AG09309 (cell line): ENCODE measurements at regions not wholly inside any gene's neighbourhood (a gene's known extent, or its start where the extent isn't known, plus 50 kb on each side); places are given as distances from the start of the nearest gene placed in this dataset.

Experiments used
- DNase-seq: peaks from one replicate; pipeline ENCODE4 v3.0.0-alpha.2; 2010; ENCODE audit warnings: low read depth
- H3K4me3 ChIP-seq: 2 replicates; pipeline ENCODE4 v1.5.1; 2011; ENCODE audit warnings: mild to moderate bottlenecking, low read depth, low read length, moderate library complexity; ENCODE audit not compliant: control insufficient read depth
- CTCF ChIP-seq: IDR thresholded peaks from 2 replicates; pipeline ENCODE4 v1.5.1; 2011; ENCODE audit warnings: mild to moderate bottlenecking, low read depth, low read length, inconsistent platforms; ENCODE audit not compliant: insufficient read depth, control insufficient read depth; ENCODE audit errors: missing control alignments

- no peak for TF ChIP-seq CTCF
- no peak for DNase-seq
Measured at GRCh38 chr5:152456815-152457443, 51.9 kb upstream of the NMUR2 start.

GRCh38 chr5:152462021-152462721 is 57.1 kb upstream of the NMUR2 start:
- no peak for DNase-seq

More at GRCh38 chr5:152456815-152457443, 51.9 kb upstream of the NMUR2 start:
- no peak overlapping the region for H3K4me3 ChIP-seq

GRCh38 chr5:152464048-152464447 is 59.0 kb upstream of the NMUR2 start:
- no peak for DNase-seq
- H3K4me3 ChIP-seq: no peak overlapping the region
- TF ChIP-seq CTCF: no peak

More at GRCh38 chr5:152462021-152462721, 57.1 kb upstream of the NMUR2 start:
- no peak overlapping the region for H3K4me3 ChIP-seq
- TF ChIP-seq CTCF: no peak

GRCh38 chr5:152465140-152465539 is 60.1 kb upstream of the NMUR2 start:
- no peak for DNase-seq
- TF ChIP-seq CTCF: no peak
- no peak overlapping the region for H3K4me3 ChIP-seq

- no peak for DNase-seq
- no peak overlapping the region for H3K4me3 ChIP-seq
- no peak for TF ChIP-seq CTCF
Measured at GRCh38 chr5:152466085-152466745, 61.1 kb upstream of the NMUR2 start.

- TF ChIP-seq CTCF: no peak
- DNase-seq: no peak
- no peak overlapping the region for H3K4me3 ChIP-seq
Measured at GRCh38 chr5:152470167-152470566, 65.1 kb upstream of the NMUR2 start.
